DOHH2 (cell line): ENCODE measurements at regions not wholly inside any gene's neighbourhood (a gene's known extent, or its start where the extent isn't known, plus 50 kb on each side); places are given as distances from the start of the nearest gene placed in this dataset.

Experiments used
- H3F3A ChIP-seq: fragments of 200-600 bp; sonication (generic), shearing (Covaris generic); 2 replicates; pipeline ENCODE4 v1.6.0; 2016; ENCODE audit warnings: antibody characterized with exemption, mild to moderate bottlenecking; ENCODE audit not compliant: control insufficient read depth, insufficient read depth
- H3K27ac ChIP-seq: fragments of 200-600 bp; sonication (generic); 2 replicates; pipeline ENCODE4 v1.5.1; 2014; ENCODE audit warnings: low read depth, mild to moderate bottlenecking, low read length, moderate library complexity
- H3K27me3 ChIP-seq: fragments of 200-600 bp; sonication (generic); 2 replicates; pipeline ENCODE4 v1.6.1; 2014; ENCODE audit warnings: mild to moderate bottlenecking, low read length, mixed read lengths; ENCODE audit not compliant: control insufficient read depth
- H3K36me3 ChIP-seq: fragments of 200-600 bp; sonication (generic); 2 replicates; pipeline ENCODE4 v1.6.1; 2014; ENCODE audit warnings: mild to moderate bottlenecking, low read length, moderate library complexity, mixed read lengths; ENCODE audit not compliant: control insufficient read depth
- H3K4me1 ChIP-seq: fragments of 200-600 bp; sonication (generic); 2 replicates; pipeline ENCODE4 v1.6.1; 2014; ENCODE audit warnings: mild to moderate bottlenecking, low read length, mixed read lengths; ENCODE audit not compliant: control insufficient read depth
- H3K4me2 ChIP-seq: fragments of 200-600 bp; sonication (generic); 2 replicates; pipeline ENCODE4 v1.6.0; 2014; ENCODE audit warnings: mild to moderate bottlenecking, low read length, moderate library complexity
- H3K4me3 ChIP-seq: fragments of 200-600 bp; sonication (generic); 2 replicates; pipeline ENCODE4 v1.5.1; 2014; ENCODE audit warnings: mild to moderate bottlenecking, low read length, mixed read lengths
- H3K79me2 ChIP-seq: fragments of 200-600 bp; sonication (generic); 2 replicates; pipeline ENCODE4 v1.6.1; 2014; ENCODE audit warnings: mild to moderate bottlenecking, low read length, mixed read lengths; ENCODE audit not compliant: control insufficient read depth
- H3K9me2 ChIP-seq: fragments of 200-600 bp; sonication (generic); replicated peaks from 2 replicates; pipeline ENCODE4 v1.6.1; 2014; ENCODE audit warnings: mild to moderate bottlenecking, low read length, mixed read lengths; ENCODE audit not compliant: control insufficient read depth
- H3K9me3 ChIP-seq: fragments of 200-600 bp; sonication (generic); 2 replicates; pipeline ENCODE4 v1.6.1; 2014; ENCODE audit warnings: antibody characterized with exemption, low read length, mixed read lengths; ENCODE audit not compliant: control insufficient read depth, insufficient read depth
- H4K20me1 ChIP-seq: fragments of 200-600 bp; sonication (generic); 2 replicates; pipeline ENCODE4 v1.6.0; 2014; ENCODE audit warnings: low read depth, mild to moderate bottlenecking, antibody characterized with exemption, low read length, moderate library complexity; ENCODE audit not compliant: control insufficient read depth, insufficient read depth
- EZH2phosphoT487 ChIP-seq: fragments of 200-600 bp; sonication (generic); IDR thresholded peaks from 2 replicates; pipeline ENCODE4 v1.6.1; 2017; ENCODE audit warnings: borderline replicate concordance, mild to moderate bottlenecking, antibody characterized with exemption, low read length, moderate library complexity, mixed read lengths
- TF ChIP-seq, protein P1 (sequence below): fragments of 200-600 bp; sonication (generic); IDR thresholded peaks from one replicate; pipeline ENCODE4 v1.5.1; 2014; ENCODE audit warnings: antibody characterized with exemption, mild to moderate bottlenecking, low read depth, low read length; ENCODE audit not compliant: poor library complexity, severe bottlenecking

- Histone ChIP-seq H3K9me3 (no peaks in the 10 kb centered on the region; the same call in 1 of the 2 replicates), H3K4me1 (no peaks in the 10 kb centered on the region), H3K4me3 (no peak overlapping the region), H3K27ac (no peak overlapping the region), H3K79me2 (no peaks in the 10 kb centered on the region), H4K20me1 (no peaks in the 10 kb centered on the region), H3K36me3 (no peaks in the 10 kb centered on the region), H3K9me2 (no peaks in the 10 kb centered on the region), H3K27me3 (no peaks in the 10 kb centered on the region), H3F3A (no peaks in the 10 kb centered on the region), H3K4me2 (no peak overlapping the region)
- TF ChIP-seq EZH2phosphoT487: no peak
- TF ChIP-seq, protein P1, sequence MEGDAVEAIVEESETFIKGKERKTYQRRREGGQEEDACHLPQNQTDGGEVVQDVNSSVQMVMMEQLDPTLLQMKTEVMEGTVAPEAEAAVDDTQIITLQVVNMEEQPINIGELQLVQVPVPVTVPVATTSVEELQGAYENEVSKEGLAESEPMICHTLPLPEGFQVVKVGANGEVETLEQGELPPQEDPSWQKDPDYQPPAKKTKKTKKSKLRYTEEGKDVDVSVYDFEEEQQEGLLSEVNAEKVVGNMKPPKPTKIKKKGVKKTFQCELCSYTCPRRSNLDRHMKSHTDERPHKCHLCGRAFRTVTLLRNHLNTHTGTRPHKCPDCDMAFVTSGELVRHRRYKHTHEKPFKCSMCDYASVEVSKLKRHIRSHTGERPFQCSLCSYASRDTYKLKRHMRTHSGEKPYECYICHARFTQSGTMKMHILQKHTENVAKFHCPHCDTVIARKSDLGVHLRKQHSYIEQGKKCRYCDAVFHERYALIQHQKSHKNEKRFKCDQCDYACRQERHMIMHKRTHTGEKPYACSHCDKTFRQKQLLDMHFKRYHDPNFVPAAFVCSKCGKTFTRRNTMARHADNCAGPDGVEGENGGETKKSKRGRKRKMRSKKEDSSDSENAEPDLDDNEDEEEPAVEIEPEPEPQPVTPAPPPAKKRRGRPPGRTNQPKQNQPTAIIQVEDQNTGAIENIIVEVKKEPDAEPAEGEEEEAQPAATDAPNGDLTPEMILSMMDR: no peak
Observed at GRCh38 chr20:60352017-60352416, 393.8 kb downstream of the CDH26 start.

DNA sequence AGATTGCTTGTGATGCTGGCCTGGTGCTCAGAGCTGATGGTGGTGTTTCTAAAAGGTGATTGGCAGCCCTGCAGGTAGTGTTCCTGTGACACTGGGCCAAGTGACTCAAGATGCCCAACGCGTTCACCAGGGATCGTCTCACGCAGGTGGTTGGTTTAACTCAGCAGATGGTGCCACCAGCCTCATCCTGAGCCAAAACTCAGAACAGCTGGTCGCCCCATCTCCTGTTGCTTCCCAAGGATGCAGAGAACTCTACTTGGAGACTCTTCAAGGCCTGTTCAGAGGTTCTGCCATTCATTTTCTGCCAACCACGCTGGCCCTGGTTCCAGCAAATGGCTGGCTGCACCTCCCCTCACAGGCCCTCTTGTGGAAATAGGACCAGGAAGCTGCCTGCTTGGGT lies 394.4 kb downstream of the CDH26 start:
- Histone ChIP-seq H3K36me3 (no peaks in the 10 kb centered on the region), H3K4me3 (no peak overlapping the region), H3K79me2 (no peaks in the 10 kb centered on the region), H4K20me1 (no peaks in the 10 kb centered on the region), H3K9me3 (no peaks in the 10 kb centered on the region; the same call in 1 of the 2 replicates), H3K9me2 (no peaks in the 10 kb centered on the region), H3K4me1 (no peaks in the 10 kb centered on the region), H3K27me3 (no peaks in the 10 kb centered on the region), H3F3A (no peaks in the 10 kb centered on the region), H3K27ac (no peak overlapping the region), H3K4me2 (no peak overlapping the region)
- TF ChIP-seq EZH2phosphoT487: no peak
- TF ChIP-seq, protein P1: no peak

DNA sequence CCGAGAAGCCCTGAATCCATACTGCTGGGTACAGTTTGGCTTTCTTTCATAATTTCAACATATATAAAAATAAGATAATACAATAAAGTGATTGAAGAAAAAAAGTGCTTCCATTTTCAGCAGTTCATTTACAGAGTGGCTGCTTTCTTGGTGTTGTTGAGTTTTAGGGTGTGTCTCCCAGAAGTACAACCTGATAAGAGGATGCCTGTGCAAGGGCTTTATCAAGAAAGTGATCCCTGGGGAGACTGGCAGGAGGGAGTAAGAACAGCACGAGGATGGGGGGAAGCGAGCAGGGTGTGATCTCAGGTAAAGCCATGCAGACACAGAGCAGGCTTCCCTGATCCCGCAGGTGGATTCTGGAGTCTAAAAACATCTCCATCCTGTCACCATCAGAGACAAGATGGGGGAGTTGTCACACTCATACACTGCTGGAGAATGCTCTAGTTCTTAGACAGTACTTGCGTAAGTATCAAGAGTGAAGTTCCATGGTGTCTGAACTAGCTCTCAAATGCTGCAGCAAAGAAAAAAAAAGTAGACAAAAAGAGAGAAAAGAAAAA lies 395.9 kb downstream of the CDH26 start:
- Histone ChIP-seq H3K4me3 (no peak overlapping the region), H3K36me3 (no peaks in the 10 kb centered on the region), H3K27ac (no peak overlapping the region), H3K27me3 (no peaks in the 10 kb centered on the region), H4K20me1 (no peaks in the 10 kb centered on the region), H3K9me2 (no peaks in the 10 kb centered on the region), H3K79me2 (no peaks in the 10 kb centered on the region), H3K4me1 (no peaks in the 10 kb centered on the region), H3K4me2 (no peak overlapping the region), H3F3A (no peaks in the 10 kb centered on the region), H3K9me3 (no peaks in the 10 kb centered on the region; the same call in 1 of the 2 replicates)
- TF ChIP-seq, protein P1: no peak
- TF ChIP-seq EZH2phosphoT487: no peak

DNA sequence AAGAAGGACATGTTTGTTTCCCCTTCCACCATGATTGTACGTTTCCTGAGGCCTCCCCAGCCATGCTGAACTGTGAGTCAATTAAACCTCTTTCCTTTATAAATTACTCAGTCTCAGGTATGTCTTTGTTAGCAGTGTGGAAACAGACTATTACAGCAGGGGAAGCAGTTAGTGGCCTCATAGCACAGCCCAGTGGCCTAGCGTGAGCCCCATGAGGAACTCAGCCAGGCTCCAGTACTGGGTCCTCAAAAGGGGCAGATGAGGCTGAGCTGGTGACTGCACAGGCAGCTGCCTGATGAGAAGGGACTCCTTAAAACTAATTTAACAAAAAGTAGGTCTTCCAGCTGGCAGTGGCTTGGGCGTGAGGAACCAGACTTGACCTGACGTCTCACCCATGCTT lies 399.9 kb downstream of the CDH26 start:
- H3K4me3 ChIP-seq: no peak overlapping the region
- H3K27me3 ChIP-seq: no peaks in the 10 kb centered on the region

More for the DNA sequence above, 399.9 kb downstream of the CDH26 start:
- Histone ChIP-seq H4K20me1 (no peaks in the 10 kb centered on the region), H3K36me3 (no peaks in the 10 kb centered on the region), H3K4me1 (no peaks in the 10 kb centered on the region), H3K27ac (no peak overlapping the region), H3F3A (no peaks in the 10 kb centered on the region), H3K79me2 (no peaks in the 10 kb centered on the region), H3K9me3 (no peaks in the 10 kb centered on the region), H3K4me2 (no peak overlapping the region), H3K9me2 (no peaks in the 10 kb centered on the region)
- TF ChIP-seq, protein P1: no peak
- TF ChIP-seq EZH2phosphoT487: no peak
